H1 (cell line): ENCODE measurements at regions not wholly inside any gene's neighbourhood (a gene's known extent, or its start where the extent isn't known, plus 50 kb on each side); places are given as distances from the start of the nearest gene placed in this dataset.

Source experiments
- CTCF ChIA-PET: fragments of 300-600 bp; sonication (Branson Sonifier 250); formaldehyde crosslinking; loops from one replicate; lab custom pipeline; 2021; ENCODE audit not compliant: partially characterized antibody; lab: Charles Lee
- POLR2A ChIA-PET: fragments of 300-600 bp; sonication (Branson Sonifier 250); formaldehyde crosslinking; loops from one replicate; lab custom pipeline; 2021; ENCODE audit warnings: inconsistent platforms; ENCODE audit not compliant: partially characterized antibody; lab: Charles Lee
- DNase-seq, 2 experiments: peaks; one replicate each; pipeline versions ENCODE4 v3.0.0 to v3.0.0-alpha.2; 2010 to 2022; ENCODE audit warnings: low spot score in 2 of 2, low read depth in 1 of 2, mixed read lengths in 1 of 2
- FAIRE-seq: peaks from 2 replicates; lab custom pipeline; 2011; peaks lifted over from hg19 to GRCh38; lab: Jason Lieb, UNC
- H2AFZ ChIP-seq: 2 replicates; pipeline ENCODE4 v1.8.1; 2012; ENCODE audit warnings: low read length, inconsistent platforms
- H2AK5ac ChIP-seq: 2 replicates; pipeline ENCODE4 v1.6.1; 2013; ENCODE audit warnings: low read depth, low read length
- H2BK120ac ChIP-seq: replicated peaks from 2 replicates; pipeline ENCODE3; 2013; ENCODE audit warnings: low read depth, low read length, inconsistent platforms
- H2BK12ac ChIP-seq: 2 replicates; pipeline ENCODE4 v1.6.1; 2013; ENCODE audit warnings: low read depth, low read length
- H2BK15ac ChIP-seq: 2 replicates; pipeline ENCODE4 v1.6.1; 2013; ENCODE audit warnings: low read length
- H2BK20ac ChIP-seq: 2 replicates; pipeline ENCODE4 v1.6.1; 2013; ENCODE audit warnings: low read length
- H2BK5ac ChIP-seq: 2 replicates; pipeline ENCODE4 v1.6.1; 2013; ENCODE audit warnings: low read depth, low read length
- H3K14ac ChIP-seq: 2 replicates; pipeline ENCODE4 v1.6.1; 2013; ENCODE audit warnings: inconsistent platforms; ENCODE audit not compliant: insufficient read length
- H3K18ac ChIP-seq: 2 replicates; pipeline ENCODE4 v1.6.1; 2013; ENCODE audit warnings: low read length; ENCODE audit errors: extremely low read depth
- H3K23ac ChIP-seq: 2 replicates; pipeline ENCODE4 v1.6.1; 2013; ENCODE audit warnings: inconsistent platforms; ENCODE audit not compliant: insufficient read length
- H3K23me2 ChIP-seq: 2 replicates; pipeline ENCODE4 v1.6.1; 2013; ENCODE audit warnings: low read depth, low read length
- H3K27ac ChIP-seq: 2 replicates; pipeline ENCODE4 v1.6.1; 2011; ENCODE audit warnings: low read depth, low read length, inconsistent platforms
- H3K27me3 ChIP-seq, 4 experiments: replicated peaks in 1 of 4; 1 replicate in 1 of 4; 2 replicates in 3 of 4; pipeline versions ENCODE4 v1.6.1 to v1.8.1; 2011 to 2013; ENCODE audit warnings: low read length in 3 of 4, mild to moderate bottlenecking in 3 of 4, inconsistent platforms in 2 of 4, mixed read lengths in 2 of 4, moderate library complexity in 1 of 4; ENCODE audit not compliant: control insufficient read depth in 3 of 4, insufficient read depth in 3 of 4; ENCODE audit errors: extremely low read depth in 1 of 4
- H3K36me3 ChIP-seq, 4 experiments: 2 replicates each; pipeline versions ENCODE4 v1.6.1 to v1.8.1; 2011 to 2013; ENCODE audit warnings: mild to moderate bottlenecking in 4 of 4, low read length in 3 of 4, moderate library complexity in 2 of 4, control low read depth in 1 of 4, inconsistent platforms in 1 of 4; ENCODE audit not compliant: insufficient read depth in 4 of 4, control insufficient read depth in 2 of 4
- H3K4ac ChIP-seq: replicated peaks from 2 replicates; pipeline ENCODE3; 2013; ENCODE audit warnings: low read length, low read depth, mixed read lengths, inconsistent platforms; ENCODE audit not compliant: insufficient read length
- H3K4me1 ChIP-seq, 4 experiments: replicated peaks in 1 of 4; 1 replicate in 1 of 4; 2 replicates in 3 of 4; pipeline versions ENCODE4 v1.6.1 to v1.8.1; 2011 to 2013; ENCODE audit warnings: low read length in 3 of 4, inconsistent platforms in 2 of 4, mixed read lengths in 1 of 4; ENCODE audit not compliant: insufficient read depth in 4 of 4, control insufficient read depth in 3 of 4
- H3K4me2 ChIP-seq, 2 experiments: 2 replicates each; pipeline versions ENCODE4 v1.6.1 to v1.8.1; 2011 to 2013; ENCODE audit warnings: low read depth in 2 of 2, low read length in 2 of 2, control low read depth in 1 of 2, inconsistent platforms in 1 of 2, mild to moderate bottlenecking in 1 of 2; ENCODE audit not compliant: insufficient read depth in 1 of 2
- H3K4me3 ChIP-seq, 4 experiments: fragments of 200-600, 300-600 bp in 1 of 4; sonication (generic), shearing (Covaris generic), sonication (Bioruptor Twin) in 1 of 4; 2 replicates each; pipeline versions ENCODE4 v1.5.1 to v1.8.1; 2011 to 2016; ENCODE audit warnings: low read length in 4 of 4, low read depth in 3 of 4, control low read depth in 2 of 4, inconsistent platforms in 2 of 4, mild to moderate bottlenecking in 2 of 4, mixed read lengths in 1 of 4, moderate library complexity in 1 of 4; ENCODE audit not compliant: insufficient read depth in 2 of 4; ENCODE audit errors: extremely low read depth in 1 of 4
- H3K56ac ChIP-seq: replicated peaks from 2 replicates; pipeline ENCODE3; 2013; ENCODE audit warnings: low read depth, mild to moderate bottlenecking, mixed read lengths, low read length, inconsistent platforms; ENCODE audit not compliant: insufficient read length
- H3K79me1 ChIP-seq: 2 replicates; pipeline ENCODE4 v1.6.1; 2013; ENCODE audit warnings: low read depth, low read length, control low read depth
- H3K79me2 ChIP-seq, 2 experiments: 2 replicates each; pipeline versions ENCODE4 v1.6.1 to v1.8.1; 2012 to 2013; ENCODE audit warnings: low read length in 2 of 2, mild to moderate bottlenecking in 2 of 2, inconsistent platforms in 1 of 2; ENCODE audit not compliant: insufficient read depth in 2 of 2, control insufficient read depth in 1 of 2
- H3K9ac ChIP-seq, 4 experiments: replicated peaks in 1 of 4; 1 replicate in 1 of 4; 2 replicates in 3 of 4; pipeline versions ENCODE4 v1.6.1 to v1.8.1; 2011 to 2013; ENCODE audit warnings: low read depth in 3 of 4, low read length in 3 of 4, control low read depth in 2 of 4, mild to moderate bottlenecking in 2 of 4, moderate library complexity in 2 of 4, inconsistent platforms in 1 of 4; ENCODE audit errors: extremely low read depth in 1 of 4
- H3K9me3 ChIP-seq, 2 experiments: 2 replicates each; pipeline versions ENCODE4 v1.6.1 to v1.8.1; 2012 to 2013; ENCODE audit warnings: mild to moderate bottlenecking in 2 of 2, moderate library complexity in 2 of 2, control low read depth in 1 of 2, inconsistent platforms in 1 of 2, low read depth in 1 of 2, low read length in 1 of 2, mixed read lengths in 1 of 2; ENCODE audit not compliant: insufficient read depth in 2 of 2
- H4K20me1 ChIP-seq, 2 experiments: replicated peaks in 1 of 2; 2 replicates each; pipeline versions ENCODE3 to v1.8.1; 2011 to 2013; ENCODE audit warnings: inconsistent platforms in 2 of 2, low read length in 2 of 2, mild to moderate bottlenecking in 1 of 2; ENCODE audit not compliant: insufficient read depth in 2 of 2, control insufficient read depth in 1 of 2
- H4K5ac ChIP-seq: 2 replicates; pipeline ENCODE4 v1.6.1; 2013; ENCODE audit warnings: low read length, low read depth, mixed read lengths, inconsistent platforms; ENCODE audit not compliant: insufficient read length
- H4K8ac ChIP-seq: 2 replicates; pipeline ENCODE4 v1.8.0; 2013; ENCODE audit warnings: mild to moderate bottlenecking, moderate library complexity, low read length, inconsistent platforms; ENCODE audit not compliant: insufficient read depth; ENCODE audit errors: extremely low read depth
- H4K91ac ChIP-seq: replicated peaks from 2 replicates; pipeline ENCODE3; 2013; ENCODE audit warnings: low read length, mixed read lengths, inconsistent platforms; ENCODE audit not compliant: insufficient read length
- ASH2L ChIP-seq: fragments of 200-600, 300-600 bp; sonication (generic); IDR thresholded peaks from one replicate; pipeline ENCODE4 v1.7.1; 2017; ENCODE audit warnings: low read length
- CEBPB ChIP-seq: IDR thresholded peaks from 2 replicates; pipeline ENCODE4 v1.6.1; 2012; ENCODE audit warnings: low read depth, low read length
- GTF2F1 ChIP-seq: IDR thresholded peaks from 2 replicates; pipeline ENCODE4 v1.6.1; 2012; ENCODE audit warnings: low read depth, low read length, improper control_type of control experiment, borderline replicate concordance
- JUN ChIP-seq: IDR thresholded peaks from 2 replicates; pipeline ENCODE4 v1.6.1; 2011; ENCODE audit warnings: low read depth, mild to moderate bottlenecking, improper control_type of control experiment, low read length
- KDM5A ChIP-seq: fragments of 200-600 bp; IDR thresholded peaks from 2 replicates; pipeline ENCODE4 v1.7.1; 2012; ENCODE audit warnings: mild to moderate bottlenecking, low read length, inconsistent platforms, mixed read lengths
- NANOG ChIP-seq: IDR thresholded peaks from 2 replicates; pipeline ENCODE4 v1.6.1; 2011; ENCODE audit warnings: low read length, low read depth, mild to moderate bottlenecking, inconsistent platforms; ENCODE audit not compliant: insufficient read depth, poor library complexity, severe bottlenecking
- NRF1 ChIP-seq: IDR thresholded peaks from 2 replicates; pipeline ENCODE4 v1.6.1; 2011; ENCODE audit warnings: mild to moderate bottlenecking, low read depth, low read length, improper control_type of control experiment
- RFX5 ChIP-seq: IDR thresholded peaks from 2 replicates; pipeline ENCODE4 v1.6.1; 2011; ENCODE audit warnings: low read depth, low read length, improper control_type of control experiment, borderline replicate concordance
- SAP30 ChIP-seq: fragments of 300-600 bp; sonication (generic); IDR thresholded peaks from 2 replicates; pipeline ENCODE4 v1.7.1; 2012; ENCODE audit warnings: low read length, moderate library complexity, mild to moderate bottlenecking, inconsistent platforms; ENCODE audit not compliant: insufficient read depth, insufficient replicate concordance
- SIX5 ChIP-seq: IDR thresholded peaks from 2 replicates; pipeline ENCODE4 v1.6.1; 2011; ENCODE audit warnings: mild to moderate bottlenecking, low read depth, low read length
- SP4 ChIP-seq: IDR thresholded peaks from 2 replicates; pipeline ENCODE4 v1.6.1; 2012; ENCODE audit warnings: low read length, inconsistent platforms
- SUZ12 ChIP-seq: fragments of 200-600 bp; sonication (generic); IDR thresholded peaks from 2 replicates; pipeline ENCODE4 v1.6.1; 2012; ENCODE audit warnings: mild to moderate bottlenecking, inconsistent platforms, low read length, moderate library complexity, mixed read lengths
- TEAD4 ChIP-seq: IDR thresholded peaks from 2 replicates; pipeline ENCODE4 v1.6.1; 2012; ENCODE audit warnings: low read depth, low read length, inconsistent platforms, mixed read lengths
- YY1 ChIP-seq: IDR thresholded peaks from 2 replicates; pipeline ENCODE4 v1.6.1; 2011; ENCODE audit warnings: low read depth, mild to moderate bottlenecking, low read length
- WGBS, 2 experiments: shearing (Covaris generic) in 1 of 2; methylation state at CpG; one replicate each; pipeline versions ENCODE4 v1.1.6 to v1.1.7; 2013 to 2015; ENCODE audit warnings: low lambda C conversion rate in 2 of 2, mixed read lengths in 2 of 2, inconsistent platforms in 1 of 2, low coverage in 1 of 2, missing lambda C conversion rate in 1 of 2; ENCODE audit not compliant: insufficient replicate concordance in 2 of 2, insufficient coverage in 1 of 2, insufficient read length in 1 of 2; ENCODE audit errors: extremely low coverage in 1 of 2, missing lambda C conversion rate in 1 of 2; 5-methylcytosine and 5-hydroxymethylcytosine counted together

- ChIA-PET POLR2A (no interaction called here), CTCF (interaction anchor here (0.7 to 3.0 kb wide), 14 partner anchors 8 to 551 kb away, joined by 3 to 12 read pairs (median 4); no protein-coding TSS in a partner anchor)
- H2AFZ ChIP-seq: no peak overlapping the region
- H2AK5ac ChIP-seq: no peak overlapping the region
- H3K56ac ChIP-seq: no peak overlapping the region
- no peak overlapping the region for H4K8ac ChIP-seq
- no peaks in the 10 kb centered on the region for H3K36me3 ChIP-seq
- no peaks in the 10 kb centered on the region for H3K4me1 ChIP-seq
- H3K4me2 ChIP-seq: no peak overlapping the region
- no peak overlapping the region for H3K27ac ChIP-seq
- H4K5ac ChIP-seq: no peak overlapping the region
- DNase-seq (no peak), FAIRE-seq (no peak)
- H2BK20ac ChIP-seq: no peak overlapping the region
- no peak overlapping the region for H3K14ac ChIP-seq
- H2BK5ac ChIP-seq: no peak overlapping the region
- no peaks in the 10 kb centered on the region for H3K79me2 ChIP-seq
- no peak overlapping the region for H3K4ac ChIP-seq
- H3K23me2 ChIP-seq: no peaks in the 10 kb centered on the region
- WGBS, 2 experiments: 87% methylated on average over 14 of the region's 14 CpGs; no CpG with 5 or more reads in 1 of the 2 experiments
- no peak overlapping the region for H2BK120ac ChIP-seq
- H3K9ac ChIP-seq: no peak overlapping the region
- H3K79me1 ChIP-seq: no peaks in the 10 kb centered on the region
- H2BK15ac ChIP-seq: no peak overlapping the region
- no peak overlapping the region for H3K23ac ChIP-seq
- no peak overlapping the region for H3K18ac ChIP-seq
- no peak overlapping the region for H2BK12ac ChIP-seq
- H3K9me3 ChIP-seq: no peaks in the 10 kb centered on the region
- H3K4me3 ChIP-seq: no peak overlapping the region
- peaks cover 0 to 2% (median under 1%) of the 10 kb centered on the region in 4 experiments; a peak in 1 of 7 replicates for H3K27me3 ChIP-seq
- peaks cover 0 to 1% of the 10 kb centered on the region in 2 experiments for H4K20me1 ChIP-seq
- no peak overlapping the region for H4K91ac ChIP-seq
- no peak for TF ChIP-seq RFX5
- TF ChIP-seq SIX5: no peak
- TF ChIP-seq NANOG: no peak
- TF ChIP-seq SUZ12: no peak
- TF ChIP-seq NRF1: no peak
- TF ChIP-seq JUN: no peak
- no peak for TF ChIP-seq KDM5A
- no peak for TF ChIP-seq SP4
- no peak for TF ChIP-seq ASH2L
- TF ChIP-seq TEAD4: no peak
- no peak for TF ChIP-seq SAP30
- no peak for TF ChIP-seq GTF2F1
- no peak for TF ChIP-seq YY1
- TF ChIP-seq CEBPB: no peak
Measured at GRCh38 chr17:79322211-79323123, 247.8 kb downstream of the ENGASE start.
